ENCODE measurements at regions not wholly inside any gene's neighbourhood (a gene's known extent, or its start where the extent isn't known, plus 50 kb on each side); places are given as distances from the start of the nearest gene placed in this dataset.

- DNase-seq (ENCODE audit: low read depth), result no peak
Measured at GRCh38 chr13:30845297-30846214, 60.5 kb upstream of the MEDAG start.

- DNase-seq (ENCODE audit: low read depth), result no peak
Measured at GRCh38 chr13:30846311-30846710, 59.8 kb upstream of the MEDAG start.

- no peak for DNase-seq (ENCODE audit: low read depth)
Measured at GRCh38 chr13:30846866-30847265, 59.2 kb upstream of the MEDAG start.

- DNase-seq (ENCODE audit: low read depth), result no peak
Measured at GRCh38 chr13:30847650-30848307, 58.3 kb upstream of the MEDAG start.

- DNase-seq (ENCODE audit: low read depth), result no peak
Measured at GRCh38 chr13:30848332-30849027, 57.6 kb upstream of the MEDAG start.

- DNase-seq (ENCODE audit: low read depth), result no peak
Measured at GRCh38 chr13:30849611-30850010, 56.5 kb upstream of the MEDAG start.

GRCh38 chr13:30850204-30850866 is 55.7 kb upstream of the MEDAG start:
- DNase-seq (ENCODE audit: low read depth), result no peak

GRCh38 chr13:30850867-30851211 is 55.2 kb upstream of the MEDAG start:
- DNase-seq (ENCODE audit: low read depth), result no peak

GRCh38 chr13:30851697-30852096 is 54.4 kb upstream of the MEDAG start:
- DNase-seq (ENCODE audit: low read depth), result no peak

GRCh38 chr13:30855569-30855968 is 50.5 kb upstream of the MEDAG start:
- no peak for DNase-seq (ENCODE audit: low read depth)

- no peak for DNase-seq (ENCODE audit: low read depth)
Measured at GRCh38 chr13:30856005-30856790, 49.9 kb upstream of the MEDAG start.

Measured in activated T-helper 9 cell treated with anti-CD3 and anti-CD28 coated beads, Interleukin-2, amount 50 U/mL, for 16 hours (primary cell).